SK-N-SH treated with all-trans-retinoic acid at 6 μM for 48 hours (cell line): ENCODE measurements at regions not wholly inside any gene's neighbourhood (a gene's known extent, or its start where the extent isn't known, plus 50 kb on each side); places are given as distances from the start of the nearest gene placed in this dataset.
"Not testable (repeated sequence)": the region's sequence is repeated elsewhere in the genome, so short reads cannot be mapped to it uniquely, and the experiment has no call there.

Experiments used
- ATAC-seq: fragments of 200-7000 bp; cut with Tn5 transposase; 3 replicates; pipeline ENCODE4 v1.9.1; 2020; ENCODE audit warnings: mild to moderate bottlenecking, moderate library complexity
- ARNTL ChIP-seq: fragments of 450-650 bp; formaldehyde crosslinking; IDR thresholded peaks from 2 replicates; pipeline ENCODE4 v1.5.0; 2020; ENCODE audit warnings: low read depth, mild to moderate bottlenecking, moderate library complexity, borderline replicate concordance
- BACH2 ChIP-seq: fragments of 250-450 bp; sonication (Bioruptor Pico); IDR thresholded peaks from 2 replicates; pipeline ENCODE4 v1.9.0; 2021; ENCODE audit warnings: mild to moderate bottlenecking, borderline replicate concordance
- CSDC2 ChIP-seq: fragments of 250-450 bp; sonication (Bioruptor Pico); IDR thresholded peaks from 2 replicates; pipeline ENCODE4 v1.5.0; 2020; ENCODE audit warnings: mild to moderate bottlenecking, moderate library complexity
- GLIS3 ChIP-seq: fragments of 250-450 bp; sonication (Bioruptor Pico); IDR thresholded peaks from 2 replicates; pipeline ENCODE4 v1.5.0; 2020; ENCODE audit warnings: mild to moderate bottlenecking, moderate library complexity
- ISL1 ChIP-seq: fragments of 250-450 bp; sonication (Bioruptor Pico); IDR thresholded peaks from 2 replicates; pipeline ENCODE4 v2.1.2; 2022; ENCODE audit warnings: mild to moderate bottlenecking, moderate library complexity
- OSR1 ChIP-seq: fragments of 250-450 bp; sonication (Bioruptor Pico); IDR thresholded peaks from 2 replicates; pipeline ENCODE4 v1.8.0; 2022; ENCODE audit warnings: moderate library complexity, mild to moderate bottlenecking, inconsistent platforms
- PPARA ChIP-seq: fragments of 250-450 bp; sonication (Bioruptor Pico); IDR thresholded peaks from 2 replicates; pipeline ENCODE4 v1.5.0; 2020; ENCODE audit warnings: mild to moderate bottlenecking, borderline replicate concordance
- RARB ChIP-seq: fragments of 250-450 bp; sonication (Bioruptor Pico); IDR thresholded peaks from 2 replicates; pipeline ENCODE4 v1.8.0; 2021; ENCODE audit warnings: mild to moderate bottlenecking, moderate library complexity
- SNAI2 ChIP-seq: fragments of 250-450 bp; sonication (Bioruptor Pico); IDR thresholded peaks from 2 replicates; pipeline ENCODE4 v1.5.0; 2020; ENCODE audit warnings: mild to moderate bottlenecking, moderate library complexity
- TCF4 ChIP-seq: fragments of 250-450 bp; sonication (Bioruptor Pico); IDR thresholded peaks from 2 replicates; pipeline ENCODE4 v1.8.0; 2021; ENCODE audit warnings: mild to moderate bottlenecking, moderate library complexity, borderline replicate concordance
- TOX ChIP-seq: fragments of 250-450 bp; sonication (Bioruptor Pico); IDR thresholded peaks from 2 replicates; pipeline ENCODE4 v1.8.0; 2021; ENCODE audit warnings: mild to moderate bottlenecking, moderate library complexity, borderline replicate concordance
- ZC3H10 ChIP-seq: fragments of 250-450 bp; sonication (Bioruptor Pico); IDR thresholded peaks from 2 replicates; pipeline ENCODE4 v1.5.1; 2021; ENCODE audit warnings: mild to moderate bottlenecking, moderate library complexity
- ZNF565 ChIP-seq: fragments of 450-650 bp; formaldehyde crosslinking; conservative IDR thresholded peaks from 2 replicates; pipeline ENCODE4 v1.5.0; 2020; ENCODE audit warnings: low read depth, mild to moderate bottlenecking, moderate library complexity
- ZNF70 ChIP-seq: fragments of 450-650 bp; formaldehyde crosslinking; IDR thresholded peaks from 2 replicates; pipeline ENCODE4 v1.5.0; 2020; ENCODE audit warnings: mild to moderate bottlenecking, moderate library complexity
- ZNF8 ChIP-seq: fragments of 450-650 bp; formaldehyde crosslinking; IDR thresholded peaks from 2 replicates; pipeline ENCODE4 v1.5.0; 2020; ENCODE audit warnings: mild to moderate bottlenecking, moderate library complexity
- TF ChIP-seq, protein P1 (sequence below): fragments of 250-450 bp; sonication (Bioruptor Pico); IDR thresholded peaks from 2 replicates; pipeline ENCODE4 v1.5.1; 2020; ENCODE audit warnings: low read depth, mild to moderate bottlenecking, moderate library complexity
- TF ChIP-seq, protein P2 (sequence below): fragments of 250-450 bp; sonication (Bioruptor Pico); IDR thresholded peaks from 2 replicates; pipeline ENCODE4 v1.5.0; 2020; ENCODE audit warnings: mild to moderate bottlenecking, moderate library complexity
- TF ChIP-seq, protein P3 (sequence below): fragments of 250-450 bp; sonication (Bioruptor Pico); IDR thresholded peaks from 2 replicates; pipeline ENCODE4 v1.8.0; 2020; ENCODE audit warnings: mild to moderate bottlenecking, moderate library complexity, borderline replicate concordance
- TF ChIP-seq, protein P4 (sequence below): fragments of 250-450 bp; sonication (Bioruptor Pico); IDR thresholded peaks from 2 replicates; pipeline ENCODE4 v1.8.0; 2021; ENCODE audit warnings: low read depth, mild to moderate bottlenecking, moderate library complexity, borderline replicate concordance

DNA sequence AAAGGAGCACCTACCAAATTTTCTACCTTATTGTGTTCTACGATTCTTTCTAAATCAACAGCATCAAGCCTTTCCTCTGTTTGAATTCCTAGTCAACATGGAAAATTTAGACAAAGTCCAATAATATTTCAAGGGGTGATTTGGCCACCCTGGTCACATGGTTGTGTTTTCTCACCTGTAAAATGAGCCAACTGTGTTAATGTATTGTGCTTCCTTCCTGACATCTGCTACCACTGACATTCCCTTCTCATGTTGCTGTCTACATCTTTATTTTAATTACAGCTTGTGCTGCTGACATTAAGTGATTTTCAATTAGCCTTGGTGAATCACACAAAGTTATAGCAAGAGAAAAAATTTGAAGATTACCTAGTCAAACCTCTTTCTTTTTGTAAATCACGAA is 83.0 kb upstream of the NPSR1 start:
- no peak for ATAC-seq
- no peak for TF ChIP-seq ZNF565 (CRISPR knock-in tag)

DNA sequence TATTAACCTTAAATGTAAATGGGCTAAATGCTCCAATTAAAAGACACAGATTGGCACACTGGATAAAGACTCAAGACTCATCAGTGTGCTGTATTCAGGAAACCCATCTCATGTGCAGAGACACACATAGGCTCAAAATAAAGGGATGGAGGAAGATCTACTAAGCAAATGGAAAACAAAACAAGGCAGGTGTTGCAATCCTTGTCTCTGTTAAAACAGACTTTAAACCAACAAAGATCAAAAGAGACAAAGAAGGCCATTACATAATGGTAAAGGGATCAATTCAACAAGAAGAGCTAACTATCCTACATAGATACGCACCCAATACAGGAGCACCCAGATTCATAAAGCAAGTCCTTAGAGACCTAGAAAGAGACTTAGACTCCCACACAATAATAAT is 80.1 kb upstream of the NPSR1 start:
- not testable (repeated sequence) for ATAC-seq

DNA sequence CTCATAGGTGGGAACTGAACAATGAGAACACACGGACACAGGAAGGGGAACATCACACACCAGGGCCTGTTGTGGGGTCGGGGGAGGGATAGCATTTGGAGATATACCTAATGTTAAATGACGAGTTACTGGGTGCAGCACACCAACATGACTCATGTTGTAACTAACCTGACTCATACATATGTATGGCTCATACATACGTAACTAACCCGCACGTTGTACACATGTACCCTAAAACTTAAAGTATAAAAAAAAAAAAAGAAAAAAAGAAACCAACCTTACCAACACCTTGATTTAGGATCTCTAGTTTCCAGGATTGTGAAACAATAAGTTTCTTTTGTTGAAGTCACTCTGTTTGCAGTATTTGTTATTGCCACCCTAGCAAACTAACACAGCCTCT is 76.3 kb upstream of the NPSR1 start:
- not testable (repeated sequence) for ATAC-seq

DNA sequence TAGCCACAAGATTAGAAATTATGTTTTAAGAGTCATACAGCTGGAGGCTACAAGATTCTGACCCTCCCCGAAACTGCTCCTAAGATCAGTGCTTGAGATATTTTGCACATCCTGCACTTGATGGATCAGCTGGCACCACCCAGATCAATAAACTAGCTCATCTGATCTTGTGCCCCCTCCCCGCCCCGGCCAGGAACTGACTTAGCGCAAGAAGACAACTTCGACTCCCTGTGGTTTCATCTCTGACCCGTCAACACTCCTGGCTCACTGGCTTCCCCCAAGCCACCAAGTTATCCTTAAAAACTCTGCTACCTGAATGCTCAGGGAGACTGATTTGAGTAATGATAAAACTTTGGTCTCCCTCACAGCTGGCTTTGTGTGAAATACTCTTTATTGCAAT is 73.5 kb upstream of the NPSR1 start:
- no peak for ATAC-seq
- TF ChIP-seq, protein P1, sequence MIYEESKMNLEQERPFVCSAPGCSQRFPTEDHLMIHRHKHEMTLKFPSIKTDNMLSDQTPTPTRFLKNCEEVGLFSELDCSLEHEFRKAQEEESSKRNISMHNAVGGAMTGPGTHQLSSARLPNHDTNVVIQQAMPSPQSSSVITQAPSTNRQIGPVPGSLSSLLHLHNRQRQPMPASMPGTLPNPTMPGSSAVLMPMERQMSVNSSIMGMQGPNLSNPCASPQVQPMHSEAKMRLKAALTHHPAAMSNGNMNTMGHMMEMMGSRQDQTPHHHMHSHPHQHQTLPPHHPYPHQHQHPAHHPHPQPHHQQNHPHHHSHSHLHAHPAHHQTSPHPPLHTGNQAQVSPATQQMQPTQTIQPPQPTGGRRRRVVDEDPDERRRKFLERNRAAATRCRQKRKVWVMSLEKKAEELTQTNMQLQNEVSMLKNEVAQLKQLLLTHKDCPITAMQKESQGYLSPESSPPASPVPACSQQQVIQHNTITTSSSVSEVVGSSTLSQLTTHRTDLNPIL (CRISPR knock-in tag), result no peak
- TF ChIP-seq BACH2 (CRISPR knock-in tag) (no peak), GLIS3 (CRISPR knock-in tag) (no peak), ZC3H10 (CRISPR knock-in tag) (no peak), PPARA (CRISPR knock-in tag) (no peak), CSDC2 (no peak), TOX (CRISPR knock-in tag) (no peak), SNAI2 (CRISPR knock-in tag) (no peak), ARNTL (CRISPR knock-in tag) (no peak), ZNF565 (CRISPR knock-in tag) (no peak), RARB (CRISPR knock-in tag) (no peak), OSR1 (no peak), ZNF8 (no peak)
- TF ChIP-seq, protein P2, sequence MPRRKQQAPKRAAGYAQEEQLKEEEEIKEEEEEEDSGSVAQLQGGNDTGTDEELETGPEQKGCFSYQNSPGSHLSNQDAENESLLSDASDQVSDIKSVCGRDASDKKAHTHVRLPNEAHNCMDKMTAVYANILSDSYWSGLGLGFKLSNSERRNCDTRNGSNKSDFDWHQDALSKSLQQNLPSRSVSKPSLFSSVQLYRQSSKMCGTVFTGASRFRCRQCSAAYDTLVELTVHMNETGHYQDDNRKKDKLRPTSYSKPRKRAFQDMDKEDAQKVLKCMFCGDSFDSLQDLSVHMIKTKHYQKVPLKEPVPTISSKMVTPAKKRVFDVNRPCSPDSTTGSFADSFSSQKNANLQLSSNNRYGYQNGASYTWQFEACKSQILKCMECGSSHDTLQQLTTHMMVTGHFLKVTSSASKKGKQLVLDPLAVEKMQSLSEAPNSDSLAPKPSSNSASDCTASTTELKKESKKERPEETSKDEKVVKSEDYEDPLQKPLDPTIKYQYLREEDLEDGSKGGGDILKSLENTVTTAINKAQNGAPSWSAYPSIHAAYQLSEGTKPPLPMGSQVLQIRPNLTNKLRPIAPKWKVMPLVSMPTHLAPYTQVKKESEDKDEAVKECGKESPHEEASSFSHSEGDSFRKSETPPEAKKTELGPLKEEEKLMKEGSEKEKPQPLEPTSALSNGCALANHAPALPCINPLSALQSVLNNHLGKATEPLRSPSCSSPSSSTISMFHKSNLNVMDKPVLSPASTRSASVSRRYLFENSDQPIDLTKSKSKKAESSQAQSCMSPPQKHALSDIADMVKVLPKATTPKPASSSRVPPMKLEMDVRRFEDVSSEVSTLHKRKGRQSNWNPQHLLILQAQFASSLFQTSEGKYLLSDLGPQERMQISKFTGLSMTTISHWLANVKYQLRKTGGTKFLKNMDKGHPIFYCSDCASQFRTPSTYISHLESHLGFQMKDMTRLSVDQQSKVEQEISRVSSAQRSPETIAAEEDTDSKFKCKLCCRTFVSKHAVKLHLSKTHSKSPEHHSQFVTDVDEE (CRISPR knock-in tag), result no peak
- TF ChIP-seq, protein P3, sequence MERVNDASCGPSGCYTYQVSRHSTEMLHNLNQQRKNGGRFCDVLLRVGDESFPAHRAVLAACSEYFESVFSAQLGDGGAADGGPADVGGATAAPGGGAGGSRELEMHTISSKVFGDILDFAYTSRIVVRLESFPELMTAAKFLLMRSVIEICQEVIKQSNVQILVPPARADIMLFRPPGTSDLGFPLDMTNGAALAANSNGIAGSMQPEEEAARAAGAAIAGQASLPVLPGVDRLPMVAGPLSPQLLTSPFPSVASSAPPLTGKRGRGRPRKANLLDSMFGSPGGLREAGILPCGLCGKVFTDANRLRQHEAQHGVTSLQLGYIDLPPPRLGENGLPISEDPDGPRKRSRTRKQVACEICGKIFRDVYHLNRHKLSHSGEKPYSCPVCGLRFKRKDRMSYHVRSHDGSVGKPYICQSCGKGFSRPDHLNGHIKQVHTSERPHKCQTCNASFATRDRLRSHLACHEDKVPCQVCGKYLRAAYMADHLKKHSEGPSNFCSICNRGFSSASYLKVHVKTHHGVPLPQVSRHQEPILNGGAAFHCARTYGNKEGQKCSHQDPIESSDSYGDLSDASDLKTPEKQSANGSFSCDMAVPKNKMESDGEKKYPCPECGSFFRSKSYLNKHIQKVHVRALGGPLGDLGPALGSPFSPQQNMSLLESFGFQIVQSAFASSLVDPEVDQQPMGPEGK (CRISPR knock-in tag), result no peak
- TF ChIP-seq, protein P4, sequence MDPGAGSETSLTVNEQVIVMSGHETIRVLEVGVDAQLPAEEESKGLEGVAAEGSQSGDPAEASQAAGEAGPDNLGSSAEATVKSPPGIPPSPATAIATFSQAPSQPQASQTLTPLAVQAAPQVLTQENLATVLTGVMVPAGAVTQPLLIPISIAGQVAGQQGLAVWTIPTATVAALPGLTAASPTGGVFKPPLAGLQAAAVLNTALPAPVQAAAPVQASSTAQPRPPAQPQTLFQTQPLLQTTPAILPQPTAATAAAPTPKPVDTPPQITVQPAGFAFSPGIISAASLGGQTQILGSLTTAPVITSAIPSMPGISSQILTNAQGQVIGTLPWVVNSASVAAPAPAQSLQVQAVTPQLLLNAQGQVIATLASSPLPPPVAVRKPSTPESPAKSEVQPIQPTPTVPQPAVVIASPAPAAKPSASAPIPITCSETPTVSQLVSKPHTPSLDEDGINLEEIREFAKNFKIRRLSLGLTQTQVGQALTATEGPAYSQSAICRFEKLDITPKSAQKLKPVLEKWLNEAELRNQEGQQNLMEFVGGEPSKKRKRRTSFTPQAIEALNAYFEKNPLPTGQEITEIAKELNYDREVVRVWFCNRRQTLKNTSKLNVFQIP (CRISPR knock-in tag), result no peak

DNA sequence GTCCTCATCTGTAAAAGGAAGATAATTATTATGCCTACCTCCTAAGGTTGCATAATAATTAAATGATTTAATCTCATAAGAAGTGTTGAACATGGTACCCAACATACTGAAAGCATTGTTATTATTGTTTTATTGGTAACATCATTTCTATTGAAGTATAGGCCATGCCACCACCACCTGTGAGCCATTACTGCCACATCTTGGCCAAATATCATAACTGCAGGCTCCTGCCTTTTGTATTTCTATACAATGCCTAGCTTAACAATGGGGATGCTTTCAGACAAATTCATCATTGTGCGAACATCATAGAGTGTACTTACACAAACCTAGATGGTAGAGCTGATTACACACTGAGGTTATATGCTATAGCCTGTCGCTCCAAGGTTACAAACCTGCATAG is 61.1 kb upstream of the NPSR1 start:
- peak; percentile 75 for ATAC-seq
- TF ChIP-seq RARB (CRISPR knock-in tag) (no peak), TCF4 (no peak), PPARA (CRISPR knock-in tag) (no peak), GLIS3 (CRISPR knock-in tag) (no peak), ISL1 (CRISPR knock-in tag) (no peak), ZNF70 (CRISPR knock-in tag) (no peak), ZNF565 (CRISPR knock-in tag) (no peak)
- TF ChIP-seq, protein P3 (CRISPR knock-in tag), result no peak
- TF ChIP-seq, protein P2 (CRISPR knock-in tag), result no peak
